HepG2 (cell line): ENCODE measurements at regions not wholly inside any gene's neighbourhood (a gene's known extent, or its start where the extent isn't known, plus 50 kb on each side); places are given as distances from the start of the nearest gene placed in this dataset.

Experiments
- ELF4 ChIP-seq: sonication (generic); formaldehyde crosslinking; IDR thresholded peaks from 2 replicates; pipeline ENCODE4 v1.5.0; 2020; ENCODE audit warnings: missing genetic modification reagents, mild to moderate bottlenecking, moderate library complexity, borderline replicate concordance
- LRRFIP1 ChIP-seq: sonication (generic); formaldehyde crosslinking; conservative IDR thresholded peaks from 2 replicates; pipeline ENCODE4 v1.4.0; 2020; ENCODE audit warnings: missing genetic modification reagents
- MXD4 ChIP-seq: IDR thresholded peaks from 2 replicates; pipeline ENCODE4 v1.6.1; 2016; ENCODE audit warnings: mild to moderate bottlenecking, missing biosample characterization, missing genetic modification reagents
- SAFB2 ChIP-seq: sonication (generic); formaldehyde crosslinking; IDR thresholded peaks from 2 replicates; pipeline ENCODE4 v1.5.1; 2020; ENCODE audit warnings: missing genetic modification reagents, low read depth, mild to moderate bottlenecking, borderline replicate concordance
- TF ChIP-seq, protein P1 (sequence below): sonication (generic); formaldehyde crosslinking; IDR thresholded peaks from 2 replicates; pipeline ENCODE4 v1.8.1; 2022; ENCODE audit warnings: mild to moderate bottlenecking, missing genetic modification reagents

DNA sequence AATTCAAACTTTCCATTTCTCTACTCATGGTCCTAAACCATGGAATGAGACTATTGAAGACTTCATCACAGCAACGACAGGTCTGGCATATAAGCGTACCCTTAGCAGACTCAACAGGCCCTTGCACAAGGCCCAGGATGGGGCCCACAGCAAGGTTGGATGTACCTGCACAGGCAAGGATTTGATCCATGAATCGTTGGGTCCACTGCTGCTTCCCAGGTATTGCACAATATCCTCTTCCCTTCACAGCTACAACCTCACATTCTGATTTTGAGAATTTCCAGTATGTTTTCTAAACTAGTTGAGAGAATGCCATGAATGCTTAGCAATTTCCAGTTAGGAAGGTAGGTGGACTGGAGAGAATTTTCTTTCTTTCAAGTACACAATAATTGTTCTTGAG lies 515.8 kb downstream of the SUCLG1 start:
- no peak for TF ChIP-seq MXD4 (CRISPR knock-in tag)
- no peak for TF ChIP-seq SAFB2
- TF ChIP-seq, protein P1, sequence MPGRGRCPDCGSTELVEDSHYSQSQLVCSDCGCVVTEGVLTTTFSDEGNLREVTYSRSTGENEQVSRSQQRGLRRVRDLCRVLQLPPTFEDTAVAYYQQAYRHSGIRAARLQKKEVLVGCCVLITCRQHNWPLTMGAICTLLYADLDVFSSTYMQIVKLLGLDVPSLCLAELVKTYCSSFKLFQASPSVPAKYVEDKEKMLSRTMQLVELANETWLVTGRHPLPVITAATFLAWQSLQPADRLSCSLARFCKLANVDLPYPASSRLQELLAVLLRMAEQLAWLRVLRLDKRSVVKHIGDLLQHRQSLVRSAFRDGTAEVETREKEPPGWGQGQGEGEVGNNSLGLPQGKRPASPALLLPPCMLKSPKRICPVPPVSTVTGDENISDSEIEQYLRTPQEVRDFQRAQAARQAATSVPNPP (CRISPR knock-in tag), result no peak
- TF ChIP-seq ELF4 (CRISPR knock-in tag), result no peak
- TF ChIP-seq LRRFIP1 (CRISPR knock-in tag), result no peak
